ENCODE measurements at regions not wholly inside any gene's neighbourhood (a gene's known extent, or its start where the extent isn't known, plus 50 kb on each side); places are given as distances from the start of the nearest gene placed in this dataset.

GRCh38 chr21:15486460-15487195 lies 243.2 kb upstream of the USP25 start:
- Histone ChIP-seq H2BK12ac (ENCODE audit: low read length) (no peak overlapping the region), H4K8ac (ENCODE audit: low read depth, low read length) (no peak overlapping the region), H3K79me2 (ENCODE audit: control insufficient read depth, insufficient read depth, low read length, poor library complexity) (no peaks in the 10 kb centered on the region), H2AFZ (ENCODE audit: insufficient read depth, low read length, poor library complexity) (no peak overlapping the region), H3K14ac (ENCODE audit: low read length) (no peak overlapping the region), H3K9ac (ENCODE audit: low read length) (no peak overlapping the region), H3K4me1 (ENCODE audit: control insufficient read depth in 1 of 2, insufficient read depth in 2 of 2, low read length in 2 of 2) (no peaks in the 10 kb centered on the region), H3K4me2 (ENCODE audit: low read length) (no peak overlapping the region), H2BK120ac (ENCODE audit: insufficient read depth, low read length, poor library complexity) (no peak overlapping the region), H3K27me3 (ENCODE audit: insufficient read depth, low read length) (no peaks in the 10 kb centered on the region), H3K18ac (ENCODE audit: low read length) (no peak overlapping the region), H2AK5ac (ENCODE audit: low read length) (no peak overlapping the region), H4K91ac (ENCODE audit: low read depth, low read length) (no peak overlapping the region), H3K4ac (ENCODE audit: low read depth, low read length) (no peak overlapping the region), H4K12ac (ENCODE audit: low read depth, low read length) (no peak overlapping the region), H3K27ac (ENCODE audit: low read depth, low read length) (no peak overlapping the region), H2BK5ac (ENCODE audit: low read depth, low read length, poor library complexity) (no peak overlapping the region), H3K23ac (ENCODE audit: low read length) (no peak overlapping the region), H3K9me3 (ENCODE audit: insufficient read depth, low read depth, low read length) (peaks cover 2% of the 10 kb centered on the region), H3K36me3 (ENCODE audit: control insufficient read depth in 1 of 2, insufficient read depth in 2 of 2, low read length in 2 of 2) (no peaks in the 10 kb centered on the region), H3K79me1 (ENCODE audit: low read length) (no peaks in the 10 kb centered on the region), H3K4me3 (ENCODE audit: low read depth, low read length) (peak overlapping the region; percentile 13)
- no CpG with 5 or more reads among the region's 11 CpGs for WGBS (ENCODE audit: extremely low coverage, insufficient coverage, insufficient read length)
- DNase-seq, result peak in 1 of 2 donors; percentile 13

- H4K91ac ChIP-seq (ENCODE audit: low read depth, low read length), result no peak overlapping the region
- no peak overlapping the region for H3K23ac ChIP-seq (ENCODE audit: low read length)
- WGBS (ENCODE audit: extremely low coverage, insufficient coverage, insufficient read length), result no CpG with 5 or more reads among the region's 3 CpGs
- no peak overlapping the region for H2BK5ac ChIP-seq (ENCODE audit: low read depth, low read length, poor library complexity)
- no peaks in the 10 kb centered on the region for H3K79me2 ChIP-seq (ENCODE audit: control insufficient read depth, insufficient read depth, low read length, poor library complexity)
- no peak overlapping the region for H3K18ac ChIP-seq (ENCODE audit: low read length)
- H2AK5ac ChIP-seq (ENCODE audit: low read length), result no peak overlapping the region
- no peak overlapping the region for H3K27ac ChIP-seq (ENCODE audit: low read depth, low read length)
- H4K8ac ChIP-seq (ENCODE audit: low read depth, low read length), result no peak overlapping the region
- no peak overlapping the region for H3K9ac ChIP-seq (ENCODE audit: low read length)
- H3K14ac ChIP-seq (ENCODE audit: low read length), result no peak overlapping the region
- H3K27me3 ChIP-seq (ENCODE audit: insufficient read depth, low read length), result no peaks in the 10 kb centered on the region
- H3K79me1 ChIP-seq (ENCODE audit: low read length), result no peaks in the 10 kb centered on the region
- H2BK12ac ChIP-seq (ENCODE audit: low read length), result no peak overlapping the region
- H4K12ac ChIP-seq (ENCODE audit: low read depth, low read length), result no peak overlapping the region
- peaks cover 2% of the 10 kb centered on the region for H3K9me3 ChIP-seq (ENCODE audit: insufficient read depth, low read depth, low read length)
- H3K4me2 ChIP-seq (ENCODE audit: low read length), result no peak overlapping the region
- H3K4ac ChIP-seq (ENCODE audit: low read depth, low read length), result no peak overlapping the region
- DNase-seq, result no peak
- H3K4me3 ChIP-seq (ENCODE audit: low read depth, low read length), result no peak overlapping the region
- no peaks in the 10 kb centered on the region for H3K36me3 ChIP-seq (ENCODE audit: control insufficient read depth in 1 of 2, insufficient read depth in 2 of 2, low read length in 2 of 2)
- H2BK120ac ChIP-seq (ENCODE audit: insufficient read depth, low read length, poor library complexity), result no peak overlapping the region
- H3K4me1 ChIP-seq (ENCODE audit: control insufficient read depth in 1 of 2, insufficient read depth in 2 of 2, low read length in 2 of 2), result no peaks in the 10 kb centered on the region
- H2AFZ ChIP-seq (ENCODE audit: insufficient read depth, low read length, poor library complexity), result no peak overlapping the region
Measured at GRCh38 chr21:15487196-15487550, 242.6 kb upstream of the USP25 start.

GRCh38 chr21:15491100-15491499 lies 238.7 kb upstream of the USP25 start:
- no CpG with 5 or more reads among the region's 2 CpGs for WGBS (ENCODE audit: extremely low coverage, insufficient coverage, insufficient read length)
- H3K9ac ChIP-seq (ENCODE audit: low read length), result no peak overlapping the region
- H3K27ac ChIP-seq (ENCODE audit: low read depth, low read length), result no peak overlapping the region
- H2BK12ac ChIP-seq (ENCODE audit: low read length), result no peak overlapping the region
- H3K9me3 ChIP-seq (ENCODE audit: insufficient read depth, low read depth, low read length), result peaks cover 2% of the 10 kb centered on the region
- H4K12ac ChIP-seq (ENCODE audit: low read depth, low read length), result no peak overlapping the region
- no peaks in the 10 kb centered on the region for H3K27me3 ChIP-seq (ENCODE audit: insufficient read depth, low read length)
- H3K18ac ChIP-seq (ENCODE audit: low read length), result no peak overlapping the region
- H4K8ac ChIP-seq (ENCODE audit: low read depth, low read length), result no peak overlapping the region
- no peak overlapping the region for H2AFZ ChIP-seq (ENCODE audit: insufficient read depth, low read length, poor library complexity)
- no peak overlapping the region for H3K14ac ChIP-seq (ENCODE audit: low read length)
- H3K23ac ChIP-seq (ENCODE audit: low read length), result no peak overlapping the region
- DNase-seq, result no peak
- H3K4me1 ChIP-seq (ENCODE audit: control insufficient read depth in 1 of 2, insufficient read depth in 2 of 2, low read length in 2 of 2), result no peaks in the 10 kb centered on the region
- no peak overlapping the region for H4K91ac ChIP-seq (ENCODE audit: low read depth, low read length)
- H3K36me3 ChIP-seq (ENCODE audit: control insufficient read depth in 1 of 2, insufficient read depth in 2 of 2, low read length in 2 of 2), result no peaks in the 10 kb centered on the region
- H2BK5ac ChIP-seq (ENCODE audit: low read depth, low read length, poor library complexity), result no peak overlapping the region
- no peaks in the 10 kb centered on the region for H3K79me1 ChIP-seq (ENCODE audit: low read length)
- no peak overlapping the region for H2AK5ac ChIP-seq (ENCODE audit: low read length)
- no peak overlapping the region for H3K4me3 ChIP-seq (ENCODE audit: low read depth, low read length)
- H3K79me2 ChIP-seq (ENCODE audit: control insufficient read depth, insufficient read depth, low read length, poor library complexity), result no peaks in the 10 kb centered on the region
- no peak overlapping the region for H3K4ac ChIP-seq (ENCODE audit: low read depth, low read length)
- H3K4me2 ChIP-seq (ENCODE audit: low read length), result no peak overlapping the region
- H2BK120ac ChIP-seq (ENCODE audit: insufficient read depth, low read length, poor library complexity), result no peak overlapping the region

GRCh38 chr21:15493646-15494045 lies 236.1 kb upstream of the USP25 start:
- Histone ChIP-seq H2BK120ac (ENCODE audit: insufficient read depth, low read length, poor library complexity) (no peak overlapping the region), H2BK12ac (ENCODE audit: low read length) (no peak overlapping the region), H3K4me1 (ENCODE audit: control insufficient read depth in 1 of 2, insufficient read depth in 2 of 2, low read length in 2 of 2) (no peaks in the 10 kb centered on the region), H3K9ac (ENCODE audit: low read length) (no peak overlapping the region), H3K14ac (ENCODE audit: low read length) (no peak overlapping the region), H4K91ac (ENCODE audit: low read depth, low read length) (no peak overlapping the region), H3K27ac (ENCODE audit: low read depth, low read length) (no peak overlapping the region), H3K18ac (ENCODE audit: low read length) (no peak overlapping the region), H3K9me3 (ENCODE audit: insufficient read depth, low read depth, low read length) (no peaks in the 10 kb centered on the region), H3K79me2 (ENCODE audit: control insufficient read depth, insufficient read depth, low read length, poor library complexity) (no peaks in the 10 kb centered on the region), H2AK5ac (ENCODE audit: low read length) (no peak overlapping the region), H3K27me3 (ENCODE audit: insufficient read depth, low read length) (no peaks in the 10 kb centered on the region), H4K12ac (ENCODE audit: low read depth, low read length) (no peak overlapping the region), H3K36me3 (ENCODE audit: control insufficient read depth in 1 of 2, insufficient read depth in 2 of 2, low read length in 2 of 2) (no peaks in the 10 kb centered on the region), H3K4ac (ENCODE audit: low read depth, low read length) (no peak overlapping the region), H3K4me3 (ENCODE audit: low read depth, low read length) (no peak overlapping the region), H4K8ac (ENCODE audit: low read depth, low read length) (no peak overlapping the region), H3K4me2 (ENCODE audit: low read length) (no peak overlapping the region), H3K23ac (ENCODE audit: low read length) (no peak overlapping the region), H2BK5ac (ENCODE audit: low read depth, low read length, poor library complexity) (no peak overlapping the region), H2AFZ (ENCODE audit: insufficient read depth, low read length, poor library complexity) (no peak overlapping the region), H3K79me1 (ENCODE audit: low read length) (no peaks in the 10 kb centered on the region)
- no peak for DNase-seq
- no CpG with 5 or more reads among the region's 3 CpGs for WGBS (ENCODE audit: extremely low coverage, insufficient coverage, insufficient read length)

Data from trophoblast cell (in vitro differentiated cells and primary cell).